OCI-LY1 (cell line): ENCODE measurements at regions not wholly inside any gene's neighbourhood (a gene's known extent, or its start where the extent isn't known, plus 50 kb on each side); places are given as distances from the start of the nearest gene placed in this dataset.

Experiments
- H2AFZ ChIP-seq: fragments of 200-600 bp; sonication (generic), shearing (Covaris generic); 2 replicates; pipeline ENCODE4 v1.6.0; 2014; ENCODE audit warnings: antibody characterized with exemption, mild to moderate bottlenecking, low read length
- H3F3A ChIP-seq: fragments of 200-600 bp; sonication (generic), shearing (Covaris generic); 2 replicates; pipeline ENCODE4 v1.6.0; 2014; ENCODE audit warnings: mild to moderate bottlenecking, antibody characterized with exemption, low read length, moderate library complexity; ENCODE audit not compliant: insufficient read depth
- H3K27ac ChIP-seq: fragments of 200-600 bp; sonication (generic); 2 replicates; pipeline ENCODE4 v1.5.1; 2014; ENCODE audit warnings: low read length, mixed run types, mild to moderate bottlenecking, low read depth; ENCODE audit not compliant: poor library complexity, severe bottlenecking
- H3K27me3 ChIP-seq: fragments of 200-600 bp; sonication (generic); 2 replicates; pipeline ENCODE4 v1.6.0; 2014; ENCODE audit warnings: antibody characterized with exemption, mild to moderate bottlenecking, low read length, moderate library complexity; ENCODE audit not compliant: insufficient read depth
- H3K36me3 ChIP-seq: fragments of 200-600 bp; sonication (generic); 2 replicates; pipeline ENCODE4 v1.6.1; 2014; ENCODE audit warnings: mild to moderate bottlenecking, antibody characterized with exemption, low read length, moderate library complexity, mixed read lengths; ENCODE audit not compliant: insufficient read depth
- H3K4me1 ChIP-seq: fragments of 200-600 bp; sonication (generic); 2 replicates; pipeline ENCODE4 v1.5.1; 2014; ENCODE audit warnings: mild to moderate bottlenecking, low read length, moderate library complexity; ENCODE audit not compliant: insufficient read depth, severe bottlenecking
- H3K4me2 ChIP-seq: fragments of 200-600 bp; sonication (generic), shearing (Covaris generic); 2 replicates; pipeline ENCODE4 v1.6.1; 2014; ENCODE audit warnings: low read length
- H3K4me3 ChIP-seq: fragments of 200-600 bp; sonication (generic); 2 replicates; pipeline ENCODE4 v1.5.1; 2014; ENCODE audit warnings: low read length, low read depth, mild to moderate bottlenecking, mixed read lengths; ENCODE audit not compliant: poor library complexity, severe bottlenecking
- H3K79me2 ChIP-seq: fragments of 200-600 bp; shearing (Covaris generic); 2 replicates; pipeline ENCODE4 v1.6.1; 2016; ENCODE audit warnings: mixed run types, low read length, mixed read lengths; ENCODE audit not compliant: insufficient read depth
- H3K9ac ChIP-seq: fragments of 200-600 bp; sonication (generic), shearing (Covaris generic); 2 replicates; pipeline ENCODE4 v1.6.1; 2014; ENCODE audit warnings: mild to moderate bottlenecking, low read length, mixed read lengths
- H3K9me2 ChIP-seq: fragments of 200-600 bp; sonication (generic), shearing (Covaris generic); 2 replicates; pipeline ENCODE4 v1.6.1; 2014; ENCODE audit warnings: low read depth, mild to moderate bottlenecking, low read length, mixed read lengths
- H3K9me3 ChIP-seq: fragments of 200-600 bp; shearing (Covaris generic); 2 replicates; pipeline ENCODE4 v1.6.1; 2014; ENCODE audit warnings: low read length, mixed read lengths
- H4K20me1 ChIP-seq: fragments of 200-600 bp; sonication (generic), shearing (Covaris generic); 2 replicates; pipeline ENCODE4 v1.6.0; 2016; ENCODE audit warnings: mild to moderate bottlenecking, low read length; ENCODE audit not compliant: insufficient read depth
- CTCF ChIP-seq: fragments of 200-600 bp; sonication (generic), shearing (Covaris generic); IDR thresholded peaks from 2 replicates; pipeline ENCODE4 v1.5.1; 2017; ENCODE audit warnings: mild to moderate bottlenecking, antibody characterized with exemption, low read length, moderate library complexity, mixed read lengths
- EZH2 ChIP-seq: fragments of 200-600 bp; sonication (generic), shearing (Covaris generic); IDR thresholded peaks from 2 replicates; pipeline ENCODE4 v1.8.0; 2017; ENCODE audit warnings: borderline replicate concordance, mixed run types, mild to moderate bottlenecking, antibody characterized with exemption, low read length, moderate library complexity, mixed read lengths

- Histone ChIP-seq H2AFZ (no peak overlapping the region), H3F3A (no peaks in the 10 kb centered on the region), H4K20me1 (no peaks in the 10 kb centered on the region), H3K36me3 (no peaks in the 10 kb centered on the region), H3K4me3 (no peak overlapping the region), H3K9me3 (no peaks in the 10 kb centered on the region), H3K27me3 (no peaks in the 10 kb centered on the region), H3K4me2 (no peak overlapping the region), H3K9ac (no peak overlapping the region), H3K9me2 (no peaks in the 10 kb centered on the region), H3K79me2 (no peaks in the 10 kb centered on the region), H3K4me1 (no peaks in the 10 kb centered on the region), H3K27ac (no peak overlapping the region)
- TF ChIP-seq EZH2 (no peak), CTCF (no peak)
Observed at GRCh38 chr6:14969126-14969525, 276.7 kb upstream of the JARID2 start.

- H3K9me3 ChIP-seq: no peaks in the 10 kb centered on the region
- H2AFZ ChIP-seq: no peak overlapping the region
- TF ChIP-seq EZH2: no peak
- TF ChIP-seq CTCF: no peak
Observed at GRCh38 chr6:14972379-14973067, 273.3 kb upstream of the JARID2 start.

GRCh38 chr6:14974372-14974771 is 271.5 kb upstream of the JARID2 start:
- H3K4me1 ChIP-seq: no peaks in the 10 kb centered on the region
- no peaks in the 10 kb centered on the region for H3K9me2 ChIP-seq
- no peaks in the 10 kb centered on the region for H3K27me3 ChIP-seq
- H3K4me3 ChIP-seq: no peak overlapping the region
- no peak overlapping the region for H3K4me2 ChIP-seq
- H4K20me1 ChIP-seq: no peaks in the 10 kb centered on the region
- no peaks in the 10 kb centered on the region for H3K9me3 ChIP-seq
- H3K27ac ChIP-seq: no peak overlapping the region
- no peak overlapping the region for H3K9ac ChIP-seq
- no peaks in the 10 kb centered on the region for H3K36me3 ChIP-seq
- no peaks in the 10 kb centered on the region for H3F3A ChIP-seq
- H3K79me2 ChIP-seq: no peaks in the 10 kb centered on the region
- H2AFZ ChIP-seq: no peak overlapping the region
- TF ChIP-seq CTCF (no peak), EZH2 (no peak)

More at GRCh38 chr6:14972379-14973067, 273.3 kb upstream of the JARID2 start:
- Histone ChIP-seq H3K9me2 (no peaks in the 10 kb centered on the region), H3K4me1 (no peaks in the 10 kb centered on the region), H3K27me3 (no peaks in the 10 kb centered on the region), H4K20me1 (no peaks in the 10 kb centered on the region), H3F3A (no peaks in the 10 kb centered on the region), H3K79me2 (no peaks in the 10 kb centered on the region), H3K4me3 (no peak overlapping the region), H3K9ac (no peak overlapping the region), H3K27ac (no peak overlapping the region), H3K4me2 (no peak overlapping the region), H3K36me3 (no peaks in the 10 kb centered on the region)
